DMS153 treated with DMSO at 0.1 percent for 48 hours (cell line): ENCODE measurements at regions not wholly inside any gene's neighbourhood (a gene's known extent, or its start where the extent isn't known, plus 50 kb on each side); places are given as distances from the start of the nearest gene placed in this dataset.
"Not testable (repeated sequence)": the region's sequence is repeated elsewhere in the genome, so short reads cannot be mapped to it uniquely, and the experiment has no call there.

Experiments used
- DNase-seq: peaks from one replicate; lab custom pipeline; 2025; ENCODE audit not compliant: unreplicated experiment; lab: John Stamatoyannopoulos, UW

DNA sequence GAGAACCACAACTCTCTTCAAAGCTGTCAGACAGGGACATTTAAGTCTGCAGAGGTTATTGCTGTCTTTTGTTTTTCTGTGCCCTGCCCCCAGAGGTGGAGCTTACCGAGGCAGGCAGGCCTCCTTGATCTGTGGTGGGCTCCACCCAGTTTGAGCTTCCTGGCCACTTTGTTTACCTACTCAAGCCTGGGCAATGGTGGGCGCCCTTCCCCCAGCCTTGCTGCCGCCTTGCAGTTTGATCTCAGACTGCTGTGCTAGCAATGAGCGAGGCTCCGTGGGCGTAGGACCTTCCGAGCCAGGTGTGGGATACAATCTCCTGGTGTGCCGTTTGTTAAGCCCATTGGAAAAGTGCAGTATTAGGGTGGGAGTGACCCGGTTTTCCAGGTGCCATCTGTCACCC is 822.1 kb downstream of the KCNMA1 start:
- DNase-seq: not testable (repeated sequence)

DNA sequence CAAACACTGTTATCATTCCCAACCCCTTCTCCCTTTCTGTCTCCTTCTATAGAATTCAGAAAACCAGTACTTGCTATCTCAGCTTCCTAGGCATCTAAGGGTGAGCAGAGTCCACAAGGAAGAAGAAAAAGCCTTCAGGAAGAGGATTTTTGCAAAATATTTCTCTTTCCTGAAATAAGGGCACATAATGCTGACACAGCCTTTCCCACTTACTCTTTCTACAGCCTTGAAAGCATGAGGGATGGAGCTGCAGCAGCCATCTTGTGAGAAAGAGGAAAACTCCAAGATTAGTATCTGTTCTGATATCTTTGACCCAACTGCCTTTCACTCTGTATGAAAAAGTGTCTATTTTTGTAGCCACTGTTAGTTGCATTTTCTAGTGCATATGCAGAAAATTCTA is 826.2 kb downstream of the KCNMA1 start:
- DNase-seq: no peak

DNA sequence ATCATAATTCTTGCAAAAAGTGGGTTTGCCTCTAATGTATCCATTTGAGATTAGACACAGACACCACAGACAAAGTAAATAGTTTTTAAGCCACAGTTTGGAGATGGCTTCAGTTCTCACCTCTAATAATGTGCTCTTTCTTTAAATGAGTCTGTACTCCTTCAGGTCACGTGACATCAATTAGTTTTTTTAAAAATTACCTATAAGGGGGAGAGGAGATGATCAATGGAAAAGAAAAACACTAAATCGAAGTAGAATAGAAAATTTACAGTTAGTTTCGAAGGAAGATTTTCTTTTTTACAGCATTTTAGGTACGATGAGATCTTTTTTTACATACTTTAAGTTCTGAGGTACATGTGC is 849.2 kb downstream of the KCNMA1 start:
- no peak for DNase-seq

DNA sequence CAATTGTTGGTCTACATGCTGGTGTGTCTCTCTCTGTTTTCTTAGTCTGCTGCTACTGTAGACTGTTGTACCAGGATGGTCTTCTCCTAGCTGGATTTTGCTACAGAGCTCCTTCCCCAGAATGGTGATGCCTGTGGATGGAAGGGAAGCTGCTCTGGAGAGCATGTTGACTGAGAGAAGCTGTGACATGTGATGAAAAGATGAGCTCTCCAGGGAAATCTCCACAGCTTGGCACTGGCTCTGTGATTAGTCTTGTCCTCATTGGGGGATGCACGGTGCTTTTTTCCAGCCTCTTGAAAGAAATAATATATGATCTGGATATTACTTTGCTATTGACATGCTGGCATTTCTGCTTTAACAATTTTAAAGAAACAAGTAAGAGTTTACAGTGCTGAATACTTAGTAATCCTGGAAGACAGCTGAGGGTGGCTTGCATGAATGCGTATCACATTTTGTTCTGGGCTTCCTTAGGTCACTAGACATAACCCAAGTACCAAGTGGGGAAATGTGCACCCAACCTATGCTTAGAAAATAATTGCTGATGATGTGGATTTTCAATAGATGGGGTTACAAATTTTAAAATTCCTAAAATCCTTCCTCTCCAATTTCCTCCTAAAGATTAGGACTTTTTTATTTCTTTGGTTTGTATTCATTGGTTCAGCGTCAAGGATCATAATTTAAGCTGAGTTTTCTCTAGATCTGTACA is 849.7 kb downstream of the KCNMA1 start:
- DNase-seq: no peak

DNA sequence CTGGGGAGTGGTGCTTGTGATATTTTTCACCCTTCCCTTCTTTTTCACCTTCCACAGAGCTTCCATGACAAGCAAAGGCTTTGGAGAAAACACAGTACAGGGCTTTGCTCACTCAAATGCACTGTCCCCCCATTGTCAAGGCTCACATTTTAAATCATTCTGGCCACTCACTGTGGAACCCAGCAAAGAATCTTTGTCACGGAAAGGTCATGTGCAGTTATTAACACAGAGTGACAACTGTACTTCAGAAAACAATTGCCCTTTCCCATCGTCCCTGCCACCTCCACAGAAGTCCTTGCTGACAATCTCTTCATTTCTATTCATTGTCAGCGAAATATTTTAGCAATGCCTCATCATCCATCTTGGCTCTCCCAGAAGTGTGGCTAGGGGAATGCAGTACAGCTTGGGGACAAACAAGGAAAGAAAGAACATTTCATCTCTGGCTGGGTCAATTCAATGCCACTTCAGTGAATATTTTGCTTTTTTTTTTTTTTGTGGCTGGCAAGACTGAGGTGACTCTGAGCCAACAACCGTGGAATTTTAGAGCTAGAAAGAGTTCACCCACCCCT is 851.0 kb downstream of the KCNMA1 start:
- DNase-seq: no peak

DNA sequence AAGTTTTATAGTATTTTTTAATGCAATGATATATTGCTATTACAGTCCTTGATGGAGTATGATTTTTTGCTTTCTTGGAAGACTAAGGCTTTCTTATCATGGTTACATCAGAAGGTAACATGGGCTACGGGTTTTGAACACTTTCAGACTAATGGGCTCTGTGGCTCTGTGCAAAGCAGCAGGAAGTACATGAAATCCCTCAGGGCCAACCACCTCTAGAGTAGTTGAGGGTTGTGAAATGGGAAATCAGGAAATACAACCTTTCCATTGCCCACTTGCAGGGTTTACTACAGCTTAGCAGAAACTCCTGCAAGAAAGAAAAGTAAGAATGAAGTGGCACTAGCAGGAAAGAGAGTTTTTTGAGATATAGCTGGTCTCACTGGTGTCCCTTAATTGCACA is 853.5 kb downstream of the KCNMA1 start:
- DNase-seq: no peak

DNA sequence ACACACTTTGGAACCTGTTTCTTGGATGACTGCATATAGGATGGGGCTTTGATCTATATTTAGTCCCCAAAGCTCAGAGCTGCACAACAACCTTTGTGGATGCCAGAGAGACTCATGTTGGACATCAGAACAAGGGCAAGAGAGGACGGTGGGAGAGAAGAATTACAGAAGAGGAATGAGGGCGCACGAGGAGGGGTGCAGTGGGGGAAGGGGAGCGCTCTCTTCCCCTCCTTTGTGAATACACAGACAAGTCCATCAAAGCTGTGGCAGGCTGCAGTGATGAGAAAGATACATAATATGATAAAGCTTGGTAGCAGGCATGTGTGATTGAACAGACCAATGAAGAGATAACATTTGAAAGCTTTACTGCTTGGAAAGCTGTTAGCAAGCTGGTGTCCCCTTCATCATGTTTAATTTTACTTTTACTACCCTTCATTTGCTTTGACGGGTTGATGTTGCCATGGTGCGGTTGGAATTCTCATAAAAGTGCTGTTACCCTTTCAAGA is 857.8 kb downstream of the KCNMA1 start:
- no peak for DNase-seq

DNA sequence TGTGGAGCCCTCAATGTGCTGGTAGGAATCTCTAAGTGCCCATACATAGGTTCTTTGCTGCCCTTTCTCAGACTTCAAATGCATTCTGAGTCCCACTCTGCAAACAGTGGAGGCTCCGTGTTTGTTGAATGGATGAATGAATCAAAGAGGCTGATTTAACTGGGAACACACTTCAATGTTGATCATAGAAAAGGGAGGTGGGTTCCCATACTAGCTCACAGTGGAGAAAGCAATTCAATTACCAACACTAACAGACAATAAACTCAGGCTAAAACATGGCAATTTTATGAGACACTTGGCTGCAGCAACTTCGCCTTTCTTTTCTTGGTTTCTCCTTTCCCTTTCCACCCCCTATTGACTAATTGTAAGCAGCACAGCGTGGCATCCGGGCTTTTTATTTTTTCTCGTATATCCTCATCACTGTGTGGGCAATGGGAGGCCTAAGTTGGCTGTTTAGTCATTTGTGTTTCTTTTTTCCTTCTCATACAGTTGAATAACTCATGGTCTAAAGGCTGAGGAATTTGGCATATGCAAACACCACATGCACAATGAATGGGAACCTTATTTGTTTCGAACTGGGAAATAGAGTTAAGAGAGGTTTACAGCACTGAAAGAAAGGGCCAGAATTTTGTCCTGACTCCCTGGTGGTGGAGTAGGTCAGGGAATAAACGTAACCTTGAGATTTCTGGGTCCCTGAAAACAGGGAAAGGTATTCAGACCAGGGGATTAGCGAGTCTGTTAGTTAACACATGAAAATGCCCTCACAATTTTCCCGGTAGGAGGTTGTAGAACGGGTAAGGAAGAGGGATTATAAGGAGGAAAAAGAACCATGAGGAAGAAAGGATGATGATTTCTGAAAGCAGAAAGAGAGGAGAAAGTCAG is 858.5 kb downstream of the KCNMA1 start:
- DNase-seq: no peak

DNA sequence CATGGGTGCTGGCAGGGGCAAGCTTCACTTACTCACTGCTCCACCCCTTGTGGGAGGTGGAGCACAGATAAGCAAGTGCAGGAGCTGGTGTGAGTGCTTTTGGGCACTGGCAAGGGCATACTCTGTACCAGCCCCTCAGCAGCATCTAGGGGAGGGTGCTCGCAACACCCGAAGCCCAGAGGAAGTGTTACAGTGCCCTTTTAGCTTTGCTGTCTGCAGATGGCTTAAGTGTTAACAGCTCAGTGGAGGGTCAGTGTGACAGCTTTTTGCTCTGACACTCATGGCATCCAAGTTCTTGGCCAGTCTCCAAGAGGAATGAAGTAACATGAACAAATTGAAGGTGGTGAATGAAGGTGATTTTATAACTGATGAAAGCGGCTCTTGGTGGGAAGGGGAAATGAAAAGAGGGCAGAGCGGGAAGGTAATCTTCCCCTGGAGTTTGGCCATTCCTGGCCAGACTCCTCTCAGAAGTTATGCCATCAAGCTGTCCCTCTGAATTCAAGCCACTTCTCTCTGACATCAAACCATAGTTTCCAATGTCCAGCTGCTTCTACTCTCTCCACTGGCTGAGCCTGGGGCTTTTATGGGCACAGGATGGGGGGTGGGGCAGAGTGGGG is 862.5 kb downstream of the KCNMA1 start:
- no peak for DNase-seq

DNA sequence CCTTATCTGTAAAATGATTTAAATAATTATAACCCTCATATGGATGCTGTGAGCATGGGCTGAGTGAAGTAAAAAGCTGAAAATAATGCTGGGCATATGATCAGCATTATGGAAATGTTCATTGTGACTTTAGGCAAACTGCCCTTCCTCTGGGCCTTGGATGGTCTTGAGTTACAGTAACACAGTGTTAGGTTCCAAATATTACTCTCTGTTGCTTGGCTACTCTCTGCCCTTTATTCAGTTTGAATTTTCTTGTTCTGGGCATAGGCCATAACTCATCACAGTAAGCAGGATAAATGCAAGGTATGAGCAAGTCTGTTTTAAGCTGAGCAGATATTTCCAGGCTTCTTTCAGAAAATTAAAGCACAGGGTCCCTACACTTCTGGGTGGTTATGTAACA is 868.0 kb downstream of the KCNMA1 start:
- DNase-seq: no peak

DNA sequence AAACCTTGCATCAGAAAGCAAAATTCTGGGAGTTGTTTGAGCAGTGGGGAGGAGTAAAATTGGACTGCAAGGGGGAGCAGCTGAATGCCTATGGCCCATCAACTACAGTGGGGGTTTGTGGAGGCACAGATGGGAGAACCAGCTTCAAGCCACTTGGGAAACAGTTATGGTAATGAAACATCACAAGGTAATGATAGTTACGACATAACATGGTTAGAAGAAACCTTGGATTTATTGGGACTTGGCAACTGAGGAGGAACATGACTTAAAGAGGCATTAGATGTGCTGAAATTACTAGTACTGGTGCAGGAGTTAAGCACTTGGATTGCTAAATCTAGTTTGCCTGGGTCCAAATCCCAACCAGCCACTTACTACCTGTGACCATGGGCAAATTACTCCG is 868.4 kb downstream of the KCNMA1 start:
- no peak for DNase-seq

DNA sequence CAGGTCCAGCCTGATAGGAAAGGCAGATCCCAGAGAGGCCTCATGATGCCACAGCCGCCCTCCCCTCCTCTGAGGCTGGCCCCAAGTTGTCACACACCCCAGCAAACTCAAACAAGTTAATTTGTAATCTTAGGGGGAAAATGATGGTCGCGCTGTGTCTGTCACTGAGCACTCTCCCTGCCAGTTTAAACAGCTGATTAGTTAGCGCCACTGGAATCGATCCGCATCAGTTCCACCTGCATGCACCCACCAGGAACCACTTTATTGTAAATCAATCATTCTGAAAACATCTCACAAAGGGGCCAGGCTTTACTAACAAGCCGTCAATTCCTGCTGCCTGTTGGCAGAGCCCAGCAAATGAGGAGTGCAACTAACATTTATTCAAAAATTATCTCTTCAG is 870.9 kb downstream of the KCNMA1 start:
- DNase-seq: no peak

DNA sequence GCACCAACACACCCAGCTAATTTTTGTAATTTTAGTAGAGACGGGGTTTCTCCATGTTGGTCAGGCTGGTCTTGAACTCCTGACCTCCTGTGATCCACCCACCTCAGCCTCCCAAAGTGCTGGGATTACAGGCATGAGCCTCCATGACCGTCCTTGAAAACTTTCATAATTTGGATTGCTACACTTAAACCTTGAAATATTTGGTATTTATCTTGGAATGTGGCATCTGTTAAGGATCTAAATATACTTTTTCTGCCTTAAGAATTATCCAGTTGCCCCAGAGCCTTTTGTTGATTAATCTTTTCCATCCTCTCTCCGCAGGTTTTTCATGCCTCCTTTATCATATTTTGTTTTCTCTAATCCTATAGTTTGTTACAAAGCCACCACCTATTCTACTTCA is 872.7 kb downstream of the KCNMA1 start:
- not testable (repeated sequence) for DNase-seq

DNA sequence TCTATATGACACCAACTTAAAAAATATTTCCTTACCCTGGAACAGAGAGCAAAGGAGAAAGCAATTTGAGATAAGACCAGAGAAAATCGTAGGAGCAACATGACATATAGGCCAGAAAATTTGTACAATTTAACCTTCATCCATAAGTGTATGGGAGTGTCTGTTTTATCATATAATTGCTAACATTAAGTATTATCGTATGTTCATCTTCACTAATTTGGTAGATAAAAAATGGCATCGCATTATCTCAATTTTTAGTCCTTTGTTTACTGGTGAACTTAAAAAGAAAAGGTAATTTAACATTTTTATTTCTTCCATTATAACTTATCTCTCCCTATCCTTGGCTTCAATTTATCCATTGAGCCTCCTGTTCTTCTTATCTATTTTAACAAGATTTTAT is 873.4 kb downstream of the KCNMA1 start:
- DNase-seq: no peak

DNA sequence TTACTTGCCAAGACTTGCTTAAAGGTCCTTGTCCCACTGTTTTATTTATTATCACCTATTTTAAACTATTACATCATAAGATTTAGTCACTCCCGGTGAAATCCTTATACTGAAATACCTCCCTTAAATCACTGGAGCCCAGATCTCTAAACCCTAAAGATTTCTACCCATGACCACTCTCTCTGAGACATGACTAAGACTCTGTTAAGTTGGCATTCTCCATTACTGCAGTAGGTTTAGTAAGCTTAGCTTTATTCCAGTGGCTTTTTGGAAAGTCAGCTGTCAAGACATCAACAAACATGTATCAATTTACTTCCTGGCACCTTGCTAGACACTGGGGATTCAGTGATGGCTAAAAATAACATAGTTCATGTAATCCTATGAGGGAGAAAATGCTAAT is 874.2 kb downstream of the KCNMA1 start:
- DNase-seq: no peak

DNA sequence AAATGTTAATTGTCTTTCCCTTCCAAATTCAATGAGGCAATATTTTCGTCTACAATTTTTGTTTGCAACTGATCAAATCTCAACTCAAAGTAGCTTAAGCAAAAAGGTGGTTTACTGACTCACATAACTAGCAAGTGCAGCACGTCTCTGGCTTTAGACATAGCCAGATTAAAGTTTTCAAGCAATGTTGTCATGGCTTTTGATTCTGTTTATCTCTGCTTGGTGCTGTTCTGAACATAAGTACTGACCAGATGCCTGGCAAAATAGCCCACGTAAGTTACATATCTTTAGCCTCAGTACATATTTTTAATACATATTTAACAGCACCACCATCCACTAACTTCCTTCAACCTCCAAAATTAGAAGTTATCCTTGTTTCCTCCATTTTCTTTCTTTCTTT is 877.9 kb downstream of the KCNMA1 start:
- DNase-seq: no peak

DNA sequence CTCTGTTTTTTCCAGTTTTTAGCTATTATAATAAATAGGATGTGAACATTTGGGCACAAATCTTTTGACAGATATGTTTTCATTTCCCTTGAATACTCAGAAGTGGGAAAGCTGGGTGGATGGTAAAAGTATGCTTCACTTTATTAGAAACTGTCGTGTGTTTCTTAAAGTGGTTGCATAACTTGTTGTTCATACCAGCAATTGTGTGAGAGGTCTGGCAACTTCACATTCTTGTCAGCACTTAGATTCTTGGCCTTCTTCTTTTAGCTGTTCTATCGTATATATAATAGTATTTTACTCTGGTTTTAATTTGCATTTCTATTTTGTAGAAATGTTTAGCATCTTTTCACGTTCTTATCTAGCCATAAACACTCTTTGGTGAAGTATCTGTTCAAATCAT is 894.4 kb downstream of the KCNMA1 start:
- no peak for DNase-seq

DNA sequence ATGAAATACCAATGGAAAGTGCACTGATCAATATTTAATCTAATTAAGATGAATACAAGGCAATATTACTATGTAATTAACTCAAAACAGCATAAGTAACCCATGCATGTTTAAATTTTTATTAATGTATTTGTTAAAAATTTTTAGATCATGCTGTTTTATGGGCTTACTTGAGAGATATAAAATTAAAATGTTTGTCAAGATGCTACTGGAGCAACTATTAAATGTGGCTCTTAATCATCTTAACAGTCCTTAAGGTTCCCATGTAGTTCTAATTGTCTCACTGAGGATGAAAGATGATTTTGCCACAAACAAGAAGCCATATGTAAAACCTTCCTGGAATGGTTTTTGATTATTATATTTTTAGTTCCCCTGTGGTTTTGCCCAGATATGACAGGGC is 897.1 kb downstream of the KCNMA1 start:
- no peak for DNase-seq

DNA sequence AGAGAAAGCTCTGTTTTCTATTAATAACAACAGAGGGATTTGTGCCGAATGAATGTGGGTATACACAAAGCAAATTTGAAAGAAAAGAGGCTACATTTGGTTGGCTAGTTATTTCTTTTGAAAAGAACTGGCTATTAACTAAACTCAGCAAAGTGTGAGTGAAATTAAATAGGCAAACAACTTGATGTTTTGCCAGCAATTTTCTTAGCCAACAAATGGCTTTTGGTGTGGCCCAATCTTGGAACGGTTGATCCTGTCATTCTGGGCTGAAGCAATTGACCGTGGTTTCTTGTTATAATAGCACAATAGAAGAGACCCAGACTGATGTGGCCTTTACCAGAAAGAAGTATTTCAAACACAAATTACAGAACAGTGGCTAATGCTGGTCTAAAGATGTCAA is 898.6 kb downstream of the KCNMA1 start:
- DNase-seq: no peak

DNA sequence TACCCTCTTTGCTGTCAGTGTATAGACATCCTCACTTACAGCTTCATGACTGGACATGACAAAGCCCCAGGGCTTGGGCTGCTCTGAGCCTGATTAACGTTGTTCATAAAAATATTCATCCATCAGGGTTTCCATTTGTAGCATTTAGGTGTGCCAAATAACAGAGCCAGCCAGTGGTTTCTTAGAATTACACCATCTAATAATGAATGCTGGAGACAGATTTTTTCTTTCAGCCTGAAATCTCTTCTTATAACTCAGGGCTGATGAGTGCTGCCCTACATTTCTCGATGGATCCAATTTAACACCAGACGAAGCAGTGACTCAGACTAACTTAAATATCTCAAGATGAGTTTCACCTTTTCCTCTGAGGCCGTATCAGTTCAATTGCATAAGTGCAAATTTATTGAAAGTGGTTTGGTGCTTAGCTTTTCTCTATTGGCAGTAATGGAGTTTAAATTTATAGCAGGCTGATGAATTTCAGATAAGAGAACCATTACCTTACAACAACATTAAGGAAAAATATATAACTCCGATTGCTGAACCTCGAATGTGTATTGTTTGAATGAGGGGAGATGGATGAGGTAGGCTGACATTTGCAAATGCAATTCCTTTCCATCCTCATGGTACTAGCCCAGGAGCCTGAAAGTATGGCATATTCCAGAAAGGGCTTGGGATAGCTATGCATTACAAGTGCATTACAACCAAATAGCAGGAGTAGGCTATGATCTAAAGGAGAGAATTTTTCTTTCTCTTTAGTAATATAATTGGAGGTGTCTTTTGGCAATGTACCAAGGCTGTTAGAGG is 900.6 kb downstream of the KCNMA1 start:
- DNase-seq: no peak

DNA sequence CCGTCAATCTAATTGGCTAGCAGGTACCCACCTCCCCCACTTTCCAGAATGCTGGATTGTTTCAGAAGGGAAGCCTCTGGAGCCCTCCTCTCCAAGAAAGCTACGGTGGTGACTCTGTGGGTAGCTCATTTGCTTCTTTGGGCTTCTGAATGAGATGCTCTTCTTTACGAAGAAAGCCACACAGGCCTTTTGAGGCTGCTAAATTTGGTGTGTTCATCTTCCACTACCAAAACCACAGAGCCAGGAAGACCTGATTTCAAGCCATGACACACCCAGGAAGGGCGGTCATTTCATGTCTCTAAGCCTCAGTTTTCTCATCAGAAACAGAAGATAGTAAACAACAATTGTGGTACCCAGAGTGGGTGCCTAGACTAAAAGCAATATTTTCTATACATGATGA is 901.2 kb downstream of the KCNMA1 start:
- no peak for DNase-seq
